ENCODE measurements at regions not wholly inside any gene's neighbourhood (a gene's known extent, or its start where the extent isn't known, plus 50 kb on each side); places are given as distances from the start of the nearest gene placed in this dataset.

GRCh38 chr2:53231908-53232307 lies 535.7 kb upstream of the CHAC2 start:
- TF ChIP-seq CTCF (IDR thresholded peaks at IDR 0.05): no peak
- TF ChIP-seq MAZ (IDR thresholded peaks at IDR 0.05; ENCODE audit: borderline replicate concordance, low read depth, low read length): no peak

All from A549 (cell line).